BE2C (cell line): ENCODE measurements at regions not wholly inside any gene's neighbourhood (a gene's known extent, or its start where the extent isn't known, plus 50 kb on each side); places are given as distances from the start of the nearest gene placed in this dataset.
"Not testable (repeated sequence)": the region's sequence is repeated elsewhere in the genome, so short reads cannot be mapped to it uniquely, and the experiment has no call there.

Source experiments
- DNase-seq: peaks from one replicate; pipeline ENCODE4 v3.0.0-alpha.2; 2020
- H3K27me3 ChIP-seq: fragments of 250-450 bp; sonication (Bioruptor Pico); 2 replicates; pipeline ENCODE4 v1.5.1; 2020; ENCODE audit warnings: mild to moderate bottlenecking
- H3K36me3 ChIP-seq: fragments of 250-450 bp; sonication (Bioruptor Pico); 2 replicates; pipeline ENCODE4 v1.5.1; 2020; ENCODE audit warnings: mild to moderate bottlenecking
- H3K4me1 ChIP-seq: fragments of 250-450 bp; sonication (Bioruptor Pico); 2 replicates; pipeline ENCODE4 v1.5.1; 2020
- H3K4me3 ChIP-seq: 2 replicates; pipeline ENCODE4 v1.5.1; 2011; ENCODE audit warnings: low read depth, low read length
- H3K9me3 ChIP-seq: fragments of 250-450 bp; sonication (Bioruptor Pico); 2 replicates; pipeline ENCODE4 v1.5.1; 2020
- TF ChIP-seq, protein P1 (sequence below): IDR thresholded peaks from 2 replicates; pipeline ENCODE4 v1.5.1; 2012; ENCODE audit warnings: mild to moderate bottlenecking, low read depth, low read length

DNA sequence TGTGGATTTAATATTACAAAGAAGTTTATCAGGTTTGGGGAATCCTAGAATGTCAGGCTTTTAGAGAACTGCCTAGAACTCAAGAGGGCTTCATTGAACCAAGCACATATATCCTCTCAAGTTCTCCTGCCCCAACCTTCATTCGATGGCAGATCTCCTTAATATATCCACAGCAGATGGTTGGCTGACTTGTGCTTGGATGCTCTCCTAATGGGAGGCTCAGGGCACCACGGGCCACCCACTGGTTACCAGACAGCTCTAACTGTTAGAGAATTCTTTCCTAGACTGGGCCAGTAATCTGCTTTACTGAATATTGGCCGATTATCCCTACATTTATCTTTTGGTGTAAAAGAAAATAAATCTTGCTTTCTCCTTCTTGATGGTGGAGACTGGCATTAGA, 87.2 kb upstream of the ATP8B1 start:
- Histone ChIP-seq H3K36me3 (no peaks in the 10 kb centered on the region), H3K4me1 (no peaks in the 10 kb centered on the region), H3K9me3 (no peaks in the 10 kb centered on the region), H3K27me3 (no peaks in the 10 kb centered on the region), H3K4me3 (no peak overlapping the region)
- TF ChIP-seq, protein P1, sequence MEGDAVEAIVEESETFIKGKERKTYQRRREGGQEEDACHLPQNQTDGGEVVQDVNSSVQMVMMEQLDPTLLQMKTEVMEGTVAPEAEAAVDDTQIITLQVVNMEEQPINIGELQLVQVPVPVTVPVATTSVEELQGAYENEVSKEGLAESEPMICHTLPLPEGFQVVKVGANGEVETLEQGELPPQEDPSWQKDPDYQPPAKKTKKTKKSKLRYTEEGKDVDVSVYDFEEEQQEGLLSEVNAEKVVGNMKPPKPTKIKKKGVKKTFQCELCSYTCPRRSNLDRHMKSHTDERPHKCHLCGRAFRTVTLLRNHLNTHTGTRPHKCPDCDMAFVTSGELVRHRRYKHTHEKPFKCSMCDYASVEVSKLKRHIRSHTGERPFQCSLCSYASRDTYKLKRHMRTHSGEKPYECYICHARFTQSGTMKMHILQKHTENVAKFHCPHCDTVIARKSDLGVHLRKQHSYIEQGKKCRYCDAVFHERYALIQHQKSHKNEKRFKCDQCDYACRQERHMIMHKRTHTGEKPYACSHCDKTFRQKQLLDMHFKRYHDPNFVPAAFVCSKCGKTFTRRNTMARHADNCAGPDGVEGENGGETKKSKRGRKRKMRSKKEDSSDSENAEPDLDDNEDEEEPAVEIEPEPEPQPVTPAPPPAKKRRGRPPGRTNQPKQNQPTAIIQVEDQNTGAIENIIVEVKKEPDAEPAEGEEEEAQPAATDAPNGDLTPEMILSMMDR, result no peak
- DNase-seq, result no peak

DNA sequence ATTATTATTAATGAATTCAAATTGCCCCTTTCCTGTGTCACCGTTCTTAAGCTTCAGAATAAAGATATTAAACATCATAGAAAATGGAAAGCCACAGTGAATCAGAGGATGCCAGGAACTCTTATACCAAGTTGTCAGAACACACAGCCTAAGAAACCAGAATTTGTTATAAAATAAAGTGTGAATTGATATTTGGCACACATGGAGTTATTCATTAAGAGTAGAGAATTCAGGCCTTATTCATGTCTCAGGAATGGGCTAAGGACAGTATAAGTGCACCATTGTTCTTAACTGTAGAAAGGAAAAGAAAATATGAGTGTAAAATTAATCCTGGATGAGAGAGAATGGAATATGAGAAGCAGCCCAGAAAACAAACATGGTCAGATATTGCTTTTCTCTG, 86.7 kb upstream of the ATP8B1 start:
- Histone ChIP-seq H3K4me3 (no peak overlapping the region), H3K27me3 (no peaks in the 10 kb centered on the region), H3K36me3 (no peaks in the 10 kb centered on the region), H3K4me1 (no peaks in the 10 kb centered on the region), H3K9me3 (no peaks in the 10 kb centered on the region)
- DNase-seq, result no peak
- TF ChIP-seq, protein P1, result no peak

DNA sequence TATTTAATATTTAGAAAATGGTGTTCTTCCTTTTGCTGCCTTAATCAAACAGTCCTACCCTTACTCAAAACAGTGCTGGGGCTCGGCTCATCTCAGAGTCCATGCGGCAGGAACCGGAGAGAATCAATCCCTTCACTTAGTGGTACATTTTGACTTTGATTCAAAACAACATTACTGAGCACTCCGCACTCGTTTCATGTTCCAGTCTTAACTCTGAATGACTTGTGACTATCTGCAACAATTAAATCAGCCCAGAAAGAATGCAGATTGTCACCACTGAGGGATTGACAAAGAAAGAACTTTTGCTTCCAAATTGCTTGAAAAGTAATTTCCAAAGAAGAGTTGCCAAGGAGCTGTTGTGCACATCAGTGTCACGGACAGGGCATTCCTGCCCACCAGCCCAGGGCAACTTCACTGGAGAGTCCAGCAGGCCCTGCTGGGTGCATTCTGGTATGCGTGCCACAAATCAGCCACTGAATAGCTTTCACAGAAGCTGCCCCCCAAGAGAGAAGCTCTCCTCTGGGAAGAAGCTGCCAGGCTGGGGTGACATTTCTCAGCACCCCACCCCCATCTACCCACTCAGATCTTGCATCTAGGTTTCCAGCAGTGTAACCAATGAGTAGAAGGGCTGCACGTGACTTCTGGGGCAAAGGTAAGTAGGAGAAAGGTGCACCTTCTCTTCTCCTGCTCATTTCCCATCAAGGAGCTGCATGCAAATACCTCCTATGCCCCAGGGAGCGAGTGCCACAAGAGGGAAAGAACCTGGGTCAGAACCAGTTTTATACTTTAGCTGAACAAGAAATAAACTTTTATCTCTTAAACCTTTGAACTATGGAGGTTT, 84.6 kb upstream of the ATP8B1 start:
- Histone ChIP-seq H3K4me3 (no peak overlapping the region), H3K4me1 (no peaks in the 10 kb centered on the region), H3K27me3 (no peaks in the 10 kb centered on the region), H3K9me3 (no peaks in the 10 kb centered on the region), H3K36me3 (no peaks in the 10 kb centered on the region)
- TF ChIP-seq, protein P1, result no peak
- DNase-seq, result no peak

DNA sequence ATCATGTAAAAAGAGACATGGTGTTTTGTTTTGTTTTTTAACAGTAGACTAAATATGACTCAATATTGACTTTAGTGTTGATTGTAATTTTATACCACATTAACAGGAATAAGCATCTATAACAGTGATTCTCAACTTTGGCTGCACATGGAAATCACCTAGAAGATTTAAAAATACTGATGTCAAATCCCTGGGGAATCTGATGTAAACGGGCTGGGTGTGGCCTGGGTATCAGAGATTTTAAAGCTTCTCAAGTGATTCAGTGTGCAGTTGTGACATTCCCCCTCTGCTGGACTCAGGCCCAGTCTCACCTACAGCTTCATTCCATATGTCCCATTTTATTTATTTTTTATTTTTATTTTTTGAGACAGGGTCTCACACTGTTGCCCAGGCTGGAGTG, 82.8 kb upstream of the ATP8B1 start:
- no peaks in the 10 kb centered on the region for H3K4me1 ChIP-seq
- H3K27me3 ChIP-seq, result no peaks in the 10 kb centered on the region
- H3K4me3 ChIP-seq, result no peak overlapping the region
- no peak for DNase-seq
- TF ChIP-seq, protein P1, result no peak
- no peaks in the 10 kb centered on the region for H3K36me3 ChIP-seq
- H3K9me3 ChIP-seq, result no peaks in the 10 kb centered on the region

DNA sequence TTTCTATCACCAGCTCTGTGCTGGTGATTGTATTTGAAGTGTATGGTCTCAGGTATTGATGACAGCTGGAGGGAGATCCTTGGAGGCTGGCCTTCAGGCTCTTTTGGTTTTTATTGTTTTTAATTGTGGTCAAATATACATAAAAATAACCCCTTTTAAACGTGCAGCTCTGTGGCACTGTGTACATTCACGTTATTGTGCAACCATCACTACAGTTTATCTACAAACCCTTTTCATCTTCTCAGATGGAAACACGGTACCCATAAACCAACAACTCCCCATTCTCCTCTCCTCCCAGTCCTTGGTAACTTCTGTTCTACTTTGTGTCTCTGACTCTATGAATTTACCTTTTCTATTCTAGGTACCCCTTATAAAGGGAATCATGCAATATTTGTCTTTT, 79.3 kb upstream of the ATP8B1 start:
- Histone ChIP-seq H3K9me3 (no peaks in the 10 kb centered on the region), H3K4me1 (no peaks in the 10 kb centered on the region), H3K27me3 (no peaks in the 10 kb centered on the region), H3K4me3 (no peak overlapping the region), H3K36me3 (no peaks in the 10 kb centered on the region)
- TF ChIP-seq, protein P1, result no peak
- no peak for DNase-seq

DNA sequence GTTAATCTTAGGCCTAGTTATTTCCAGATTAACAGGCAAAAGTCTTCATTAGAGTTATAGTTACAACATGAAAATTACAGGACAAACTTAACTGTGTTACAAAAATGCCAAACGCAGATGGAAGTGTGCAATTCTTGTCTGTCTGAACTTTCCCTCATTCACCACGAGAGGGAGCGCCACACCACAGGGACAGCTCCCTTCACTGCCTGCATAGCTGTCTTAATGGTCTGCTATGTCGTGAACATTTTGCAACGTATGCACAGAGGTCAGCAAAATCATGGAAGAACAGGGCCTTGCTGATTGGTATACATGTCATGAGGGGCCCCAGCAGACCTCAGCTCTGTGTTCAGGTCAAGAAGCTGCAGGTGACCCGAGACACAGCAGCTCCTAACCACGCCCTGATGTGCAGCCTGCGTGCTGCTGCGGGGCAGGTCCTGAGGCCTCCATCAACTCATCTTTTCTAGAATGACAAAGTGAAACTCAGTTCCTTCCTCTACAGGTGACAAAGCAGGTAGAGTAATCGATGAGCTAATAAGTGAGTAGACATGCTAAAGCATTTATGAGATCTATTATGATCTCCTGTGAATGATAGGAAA, 78.8 kb upstream of the ATP8B1 start:
- H3K4me3 ChIP-seq, result no peak overlapping the region

DNA sequence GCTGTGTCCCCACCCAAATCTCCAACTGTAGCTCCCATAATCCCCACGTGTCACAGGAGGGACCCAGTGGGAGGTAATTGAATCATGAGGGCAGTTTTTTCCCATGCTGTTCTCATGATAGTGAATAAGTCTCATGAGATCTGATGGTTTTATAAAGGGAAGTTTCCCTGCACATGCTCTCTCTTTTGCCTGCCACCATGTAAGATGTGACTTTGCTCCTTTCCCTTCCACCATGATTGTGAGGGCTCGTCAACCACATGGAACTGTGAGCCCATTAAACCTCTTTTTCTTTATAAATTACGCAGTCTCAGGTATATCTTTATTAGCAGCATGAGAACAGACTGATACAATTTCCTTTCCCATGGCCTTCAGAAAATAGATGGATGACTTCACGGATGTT, 76.8 kb upstream of the ATP8B1 start:
- not testable (repeated sequence) for DNase-seq, H3K9me3 ChIP-seq, H3K4me3 ChIP-seq, H3K27me3 ChIP-seq, H3K36me3 ChIP-seq, H3K4me1 ChIP-seq

More for the DNA sequence above, 78.8 kb upstream of the ATP8B1 start:
- no peaks in the 10 kb centered on the region for H3K27me3 ChIP-seq
- no peaks in the 10 kb centered on the region for H3K36me3 ChIP-seq
- H3K9me3 ChIP-seq, result no peaks in the 10 kb centered on the region
- no peaks in the 10 kb centered on the region for H3K4me1 ChIP-seq
- TF ChIP-seq, protein P1, result peak; percentile 81
- peak; percentile 49 for DNase-seq
